H1 (cell line): ENCODE measurements at regions not wholly inside any gene's neighbourhood (a gene's known extent, or its start where the extent isn't known, plus 50 kb on each side); places are given as distances from the start of the nearest gene placed in this dataset.

ENCODE experiments used
- CTCF ChIA-PET: fragments of 300-600 bp; sonication (Branson Sonifier 250); formaldehyde crosslinking; loops from one replicate; lab custom pipeline; 2021; ENCODE audit not compliant: partially characterized antibody; lab: Charles Lee
- POLR2A ChIA-PET: fragments of 300-600 bp; sonication (Branson Sonifier 250); formaldehyde crosslinking; loops from one replicate; lab custom pipeline; 2021; ENCODE audit warnings: inconsistent platforms; ENCODE audit not compliant: partially characterized antibody; lab: Charles Lee
- DNase-seq, 2 experiments: peaks; one replicate each; pipeline versions ENCODE4 v3.0.0 to v3.0.0-alpha.2; 2010 to 2022; ENCODE audit warnings: low spot score in 2 of 2, low read depth in 1 of 2, mixed read lengths in 1 of 2
- FAIRE-seq: peaks from 2 replicates; lab custom pipeline; 2011; peaks lifted over from hg19 to GRCh38; lab: Jason Lieb, UNC
- H2AFZ ChIP-seq: 2 replicates; pipeline ENCODE4 v1.8.1; 2012; ENCODE audit warnings: low read length, inconsistent platforms
- H2AK5ac ChIP-seq: 2 replicates; pipeline ENCODE4 v1.6.1; 2013; ENCODE audit warnings: low read depth, low read length
- H2BK120ac ChIP-seq: replicated peaks from 2 replicates; pipeline ENCODE3; 2013; ENCODE audit warnings: low read depth, low read length, inconsistent platforms
- H2BK12ac ChIP-seq: 2 replicates; pipeline ENCODE4 v1.6.1; 2013; ENCODE audit warnings: low read depth, low read length
- H2BK15ac ChIP-seq: 2 replicates; pipeline ENCODE4 v1.6.1; 2013; ENCODE audit warnings: low read length
- H2BK20ac ChIP-seq: 2 replicates; pipeline ENCODE4 v1.6.1; 2013; ENCODE audit warnings: low read length
- H2BK5ac ChIP-seq: 2 replicates; pipeline ENCODE4 v1.6.1; 2013; ENCODE audit warnings: low read depth, low read length
- H3K14ac ChIP-seq: 2 replicates; pipeline ENCODE4 v1.6.1; 2013; ENCODE audit warnings: inconsistent platforms; ENCODE audit not compliant: insufficient read length
- H3K18ac ChIP-seq: 2 replicates; pipeline ENCODE4 v1.6.1; 2013; ENCODE audit warnings: low read length; ENCODE audit errors: extremely low read depth
- H3K23ac ChIP-seq: 2 replicates; pipeline ENCODE4 v1.6.1; 2013; ENCODE audit warnings: inconsistent platforms; ENCODE audit not compliant: insufficient read length
- H3K23me2 ChIP-seq: 2 replicates; pipeline ENCODE4 v1.6.1; 2013; ENCODE audit warnings: low read depth, low read length
- H3K27ac ChIP-seq: 2 replicates; pipeline ENCODE4 v1.6.1; 2011; ENCODE audit warnings: low read depth, low read length, inconsistent platforms
- H3K27me3 ChIP-seq, 4 experiments: replicated peaks in 1 of 4; 1 replicate in 1 of 4; 2 replicates in 3 of 4; pipeline versions ENCODE4 v1.6.1 to v1.8.1; 2011 to 2013; ENCODE audit warnings: low read length in 3 of 4, mild to moderate bottlenecking in 3 of 4, inconsistent platforms in 2 of 4, mixed read lengths in 2 of 4, moderate library complexity in 1 of 4; ENCODE audit not compliant: control insufficient read depth in 3 of 4, insufficient read depth in 3 of 4; ENCODE audit errors: extremely low read depth in 1 of 4
- H3K36me3 ChIP-seq, 4 experiments: 2 replicates each; pipeline versions ENCODE4 v1.6.1 to v1.8.1; 2011 to 2013; ENCODE audit warnings: mild to moderate bottlenecking in 4 of 4, low read length in 3 of 4, moderate library complexity in 2 of 4, control low read depth in 1 of 4, inconsistent platforms in 1 of 4; ENCODE audit not compliant: insufficient read depth in 4 of 4, control insufficient read depth in 2 of 4
- H3K4ac ChIP-seq: replicated peaks from 2 replicates; pipeline ENCODE3; 2013; ENCODE audit warnings: low read length, low read depth, mixed read lengths, inconsistent platforms; ENCODE audit not compliant: insufficient read length
- H3K4me1 ChIP-seq, 4 experiments: replicated peaks in 1 of 4; 1 replicate in 1 of 4; 2 replicates in 3 of 4; pipeline versions ENCODE4 v1.6.1 to v1.8.1; 2011 to 2013; ENCODE audit warnings: low read length in 3 of 4, inconsistent platforms in 2 of 4, mixed read lengths in 1 of 4; ENCODE audit not compliant: insufficient read depth in 4 of 4, control insufficient read depth in 3 of 4
- H3K4me2 ChIP-seq, 2 experiments: 2 replicates each; pipeline versions ENCODE4 v1.6.1 to v1.8.1; 2011 to 2013; ENCODE audit warnings: low read depth in 2 of 2, low read length in 2 of 2, control low read depth in 1 of 2, inconsistent platforms in 1 of 2, mild to moderate bottlenecking in 1 of 2; ENCODE audit not compliant: insufficient read depth in 1 of 2
- H3K4me3 ChIP-seq, 4 experiments: fragments of 200-600, 300-600 bp in 1 of 4; sonication (generic), shearing (Covaris generic), sonication (Bioruptor Twin) in 1 of 4; 2 replicates each; pipeline versions ENCODE4 v1.5.1 to v1.8.1; 2011 to 2016; ENCODE audit warnings: low read length in 4 of 4, low read depth in 3 of 4, control low read depth in 2 of 4, inconsistent platforms in 2 of 4, mild to moderate bottlenecking in 2 of 4, mixed read lengths in 1 of 4, moderate library complexity in 1 of 4; ENCODE audit not compliant: insufficient read depth in 2 of 4; ENCODE audit errors: extremely low read depth in 1 of 4
- H3K56ac ChIP-seq: replicated peaks from 2 replicates; pipeline ENCODE3; 2013; ENCODE audit warnings: low read depth, mild to moderate bottlenecking, mixed read lengths, low read length, inconsistent platforms; ENCODE audit not compliant: insufficient read length
- H3K79me1 ChIP-seq: 2 replicates; pipeline ENCODE4 v1.6.1; 2013; ENCODE audit warnings: low read depth, low read length, control low read depth
- H3K79me2 ChIP-seq, 2 experiments: 2 replicates each; pipeline versions ENCODE4 v1.6.1 to v1.8.1; 2012 to 2013; ENCODE audit warnings: low read length in 2 of 2, mild to moderate bottlenecking in 2 of 2, inconsistent platforms in 1 of 2; ENCODE audit not compliant: insufficient read depth in 2 of 2, control insufficient read depth in 1 of 2
- H3K9ac ChIP-seq, 4 experiments: replicated peaks in 1 of 4; 1 replicate in 1 of 4; 2 replicates in 3 of 4; pipeline versions ENCODE4 v1.6.1 to v1.8.1; 2011 to 2013; ENCODE audit warnings: low read depth in 3 of 4, low read length in 3 of 4, control low read depth in 2 of 4, mild to moderate bottlenecking in 2 of 4, moderate library complexity in 2 of 4, inconsistent platforms in 1 of 4; ENCODE audit errors: extremely low read depth in 1 of 4
- H3K9me3 ChIP-seq, 2 experiments: 2 replicates each; pipeline versions ENCODE4 v1.6.1 to v1.8.1; 2012 to 2013; ENCODE audit warnings: mild to moderate bottlenecking in 2 of 2, moderate library complexity in 2 of 2, control low read depth in 1 of 2, inconsistent platforms in 1 of 2, low read depth in 1 of 2, low read length in 1 of 2, mixed read lengths in 1 of 2; ENCODE audit not compliant: insufficient read depth in 2 of 2
- H4K20me1 ChIP-seq, 2 experiments: replicated peaks in 1 of 2; 2 replicates each; pipeline versions ENCODE3 to v1.8.1; 2011 to 2013; ENCODE audit warnings: inconsistent platforms in 2 of 2, low read length in 2 of 2, mild to moderate bottlenecking in 1 of 2; ENCODE audit not compliant: insufficient read depth in 2 of 2, control insufficient read depth in 1 of 2
- H4K5ac ChIP-seq: 2 replicates; pipeline ENCODE4 v1.6.1; 2013; ENCODE audit warnings: low read length, low read depth, mixed read lengths, inconsistent platforms; ENCODE audit not compliant: insufficient read length
- H4K8ac ChIP-seq: 2 replicates; pipeline ENCODE4 v1.8.0; 2013; ENCODE audit warnings: mild to moderate bottlenecking, moderate library complexity, low read length, inconsistent platforms; ENCODE audit not compliant: insufficient read depth; ENCODE audit errors: extremely low read depth
- H4K91ac ChIP-seq: replicated peaks from 2 replicates; pipeline ENCODE3; 2013; ENCODE audit warnings: low read length, mixed read lengths, inconsistent platforms; ENCODE audit not compliant: insufficient read length
- ASH2L ChIP-seq: fragments of 200-600, 300-600 bp; sonication (generic); IDR thresholded peaks from one replicate; pipeline ENCODE4 v1.7.1; 2017; ENCODE audit warnings: low read length
- BACH1 ChIP-seq: IDR thresholded peaks from 2 replicates; pipeline ENCODE4 v1.6.1; 2012; ENCODE audit warnings: low read length, improper control_type of control experiment
- BRCA1 ChIP-seq: IDR thresholded peaks from 2 replicates; pipeline ENCODE4 v1.6.1; 2012; ENCODE audit warnings: low read depth, low read length, improper control_type of control experiment
- CBX8 ChIP-seq: fragments of 300-800, 300-1000 bp; sonication (generic); IDR thresholded peaks from 2 replicates; pipeline ENCODE4 v1.7.1; 2016; ENCODE audit warnings: low read depth, low read length, borderline replicate concordance
- MAX ChIP-seq: IDR thresholded peaks from 2 replicates; pipeline ENCODE4 v1.6.1; 2012; ENCODE audit warnings: inconsistent platforms
- RBBP5 ChIP-seq: IDR thresholded peaks from 2 replicates; pipeline ENCODE4 v1.7.1; 2012; ENCODE audit warnings: low read depth, mild to moderate bottlenecking, inconsistent platforms, low read length, moderate library complexity, borderline replicate concordance
- RFX5 ChIP-seq: IDR thresholded peaks from 2 replicates; pipeline ENCODE4 v1.6.1; 2011; ENCODE audit warnings: low read depth, low read length, improper control_type of control experiment, borderline replicate concordance
- WGBS, 2 experiments: shearing (Covaris generic) in 1 of 2; methylation state at CpG; one replicate each; pipeline versions ENCODE4 v1.1.6 to v1.1.7; 2013 to 2015; ENCODE audit warnings: low lambda C conversion rate in 2 of 2, mixed read lengths in 2 of 2, inconsistent platforms in 1 of 2, low coverage in 1 of 2, missing lambda C conversion rate in 1 of 2; ENCODE audit not compliant: insufficient replicate concordance in 2 of 2, insufficient coverage in 1 of 2, insufficient read length in 1 of 2; ENCODE audit errors: extremely low coverage in 1 of 2, missing lambda C conversion rate in 1 of 2; 5-methylcytosine and 5-hydroxymethylcytosine counted together

- Histone ChIP-seq H3K56ac (no peak overlapping the region), H2AK5ac (no peak overlapping the region), H3K79me1 (no peaks in the 10 kb centered on the region), H4K20me1 (no peaks in the 10 kb centered on the region), H2BK120ac (no peak overlapping the region), H4K8ac (no peak overlapping the region), H3K9me3 (no peaks in the 10 kb centered on the region), H4K91ac (no peak overlapping the region), H2BK20ac (0 out of 2 replicates have a peak overlapping the region, but pooled peaks have one; percentile 34), H4K5ac (no peak overlapping the region), H3K27ac (no peak overlapping the region), H3K4me1 (peaks cover 6 to 10% (median 9%) of the 10 kb centered on the region in 4 experiments), H3K18ac (no peak overlapping the region), H2BK5ac (peak overlapping the region; percentile 49; the same call in 1 of the 2 replicates), H2BK15ac (no peak overlapping the region), H3K23ac (no peak overlapping the region), H3K23me2 (no peaks in the 10 kb centered on the region), H2AFZ (no peak overlapping the region), H3K27me3 (0 out of 7 replicates have a peak, but pooled peaks cover 0 to 3% (median 0%) of the 10 kb centered on the region in 4 experiments), H2BK12ac (no peak overlapping the region), H3K4me3 (peak overlapping the region in 1 of 4 experiments; percentile 24; a peak in 1 of 8 replicates), H3K4me2 (peak overlapping the region in 1 of 2 experiments; percentile 57; a peak in 2 of 4 replicates), H3K14ac (no peak overlapping the region), H3K9ac (no peak overlapping the region), H3K79me2 (no peaks in the 10 kb centered on the region), H3K36me3 (no peaks in the 10 kb centered on the region), H3K4ac (no peak overlapping the region)
- ChIA-PET CTCF (interaction anchor here (1.3 to 4.4 kb wide), 4 partner anchors 11 to 128 kb away, joined by 3 to 88 read pairs (median 52); no protein-coding TSS in a partner anchor), POLR2A (no interaction called here)
- FAIRE-seq (no peak), DNase-seq (no peak)
- WGBS, 2 experiments, result 94% methylated on average over 6 of the region's 6 CpGs; no CpG with 5 or more reads in 1 of the 2 experiments
- TF ChIP-seq RFX5 (no peak), BRCA1 (no peak), MAX (no peak), BACH1 (no peak), RBBP5 (no peak), ASH2L (no peak), CBX8 (no peak)
These were observed 166.9 kb downstream of the ABHD5 start for GRCh38 chr3:43857361-43858293.
